HG02970 (cell line): ENCODE measurements at regions not wholly inside any gene's neighbourhood (a gene's known extent, or its start where the extent isn't known, plus 50 kb on each side); places are given as distances from the start of the nearest gene placed in this dataset.
"Not testable (repeated sequence)": the region's sequence is repeated elsewhere in the genome, so short reads cannot be mapped to it uniquely, and the experiment has no call there.

ENCODE experiments used
- ATAC-seq: cut with Tn5 transposase; IDR thresholded peaks from one replicate; pipeline ENCODE4 v1.9.1; 2021; ENCODE audit warnings: mild to moderate bottlenecking, moderate library complexity, moderate number of reproducible peaks; ENCODE audit not compliant: unreplicated experiment, low FRiP score

DNA sequence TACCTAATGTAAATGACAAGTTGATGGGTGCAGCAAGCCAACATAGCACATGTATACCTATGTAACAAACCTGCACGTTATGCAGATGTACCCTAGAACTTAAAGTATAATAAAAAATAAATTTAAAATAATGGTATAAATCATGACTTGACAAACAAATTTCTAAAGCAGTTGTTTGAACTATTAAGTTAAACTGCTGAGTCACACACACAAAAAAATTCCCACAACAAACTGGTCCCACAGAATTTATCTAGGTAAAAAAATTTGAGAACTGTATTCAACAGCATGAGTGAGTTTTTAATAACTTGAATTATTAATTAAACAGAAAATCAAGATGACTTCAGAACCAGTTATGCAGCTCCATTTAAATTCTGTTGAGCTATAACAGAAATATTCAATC lies 186.0 kb upstream of the SOX6 start:
- no peak for ATAC-seq

GRCh38 chr11:16536513-16536912 lies 180.2 kb upstream of the SOX6 start:
- no peak for ATAC-seq

DNA sequence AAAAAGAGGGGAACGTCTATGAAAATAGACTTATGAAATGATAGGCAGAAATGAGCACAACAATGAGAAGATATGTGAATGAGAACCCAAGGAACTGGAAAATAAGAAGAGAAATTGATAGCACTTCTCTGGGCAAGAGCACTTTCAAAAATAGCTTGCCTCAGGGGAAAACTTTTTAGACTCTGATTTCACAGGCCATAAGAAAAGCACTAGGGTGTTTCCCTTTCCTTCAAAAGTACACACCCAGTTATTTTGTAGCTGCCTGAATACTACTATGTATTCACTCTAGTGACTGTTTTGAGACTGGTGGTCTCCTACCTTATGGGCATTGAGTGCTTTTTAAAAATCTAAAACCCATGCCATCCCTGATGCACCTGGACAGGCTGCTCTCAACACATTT lies 172.3 kb upstream of the SOX6 start:
- ATAC-seq: no peak

DNA sequence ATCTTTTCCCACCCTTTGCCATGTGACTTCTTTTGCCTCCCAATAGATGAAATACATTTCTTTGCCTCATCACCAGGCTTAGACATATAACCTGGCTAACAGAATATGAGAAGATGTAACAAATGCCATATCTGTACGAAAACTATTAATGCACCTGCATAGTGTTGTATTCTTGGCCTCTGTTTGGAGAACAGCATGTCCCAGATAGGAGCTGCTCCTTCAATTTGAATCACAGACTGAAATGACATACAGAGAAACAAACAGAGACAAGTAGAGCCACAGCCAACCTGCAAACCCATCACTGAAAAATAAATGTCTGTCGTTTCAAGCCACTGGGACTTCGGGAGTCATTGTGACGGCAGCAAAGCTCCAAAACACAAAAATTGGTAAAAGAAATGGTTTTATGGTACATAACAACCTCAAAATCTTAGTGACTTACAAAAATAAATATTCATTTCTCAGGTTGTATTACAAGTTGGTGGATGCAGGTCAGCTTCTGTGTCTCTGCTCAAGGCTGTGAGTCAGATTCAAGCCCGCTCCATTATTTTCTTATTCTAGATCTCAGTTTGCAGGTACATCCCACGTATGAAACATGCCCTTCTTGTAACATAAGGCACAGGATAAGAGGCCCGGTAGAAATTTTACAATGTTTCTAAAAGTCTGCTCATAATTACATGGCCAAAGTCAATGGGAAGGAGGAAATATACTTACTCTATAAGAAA lies 171.3 kb upstream of the SOX6 start:
- ATAC-seq: no peak

- ATAC-seq: no peak
These were observed 170.6 kb upstream of the SOX6 start for GRCh38 chr11:16526947-16527346.

- ATAC-seq: not testable (repeated sequence)
These were observed 164.4 kb upstream of the SOX6 start for GRCh38 chr11:16520713-16521112.

DNA sequence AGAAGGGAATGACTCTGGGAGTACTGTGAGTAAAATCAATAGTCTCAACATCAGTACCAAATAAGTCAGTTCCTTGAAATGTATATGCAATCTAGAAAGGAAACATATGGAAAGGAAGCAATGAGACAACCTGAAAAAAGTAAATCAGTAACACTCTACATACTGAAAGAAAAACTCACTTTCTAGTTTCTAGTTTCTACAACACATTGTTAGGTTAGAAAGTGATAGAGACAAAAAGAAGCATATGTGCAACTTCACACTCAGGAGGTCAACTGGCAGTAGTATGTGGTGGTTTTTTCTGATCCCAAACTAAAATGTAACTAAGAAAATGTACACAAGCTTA lies 156.5 kb upstream of the SOX6 start:
- ATAC-seq: peak; percentile 96

DNA sequence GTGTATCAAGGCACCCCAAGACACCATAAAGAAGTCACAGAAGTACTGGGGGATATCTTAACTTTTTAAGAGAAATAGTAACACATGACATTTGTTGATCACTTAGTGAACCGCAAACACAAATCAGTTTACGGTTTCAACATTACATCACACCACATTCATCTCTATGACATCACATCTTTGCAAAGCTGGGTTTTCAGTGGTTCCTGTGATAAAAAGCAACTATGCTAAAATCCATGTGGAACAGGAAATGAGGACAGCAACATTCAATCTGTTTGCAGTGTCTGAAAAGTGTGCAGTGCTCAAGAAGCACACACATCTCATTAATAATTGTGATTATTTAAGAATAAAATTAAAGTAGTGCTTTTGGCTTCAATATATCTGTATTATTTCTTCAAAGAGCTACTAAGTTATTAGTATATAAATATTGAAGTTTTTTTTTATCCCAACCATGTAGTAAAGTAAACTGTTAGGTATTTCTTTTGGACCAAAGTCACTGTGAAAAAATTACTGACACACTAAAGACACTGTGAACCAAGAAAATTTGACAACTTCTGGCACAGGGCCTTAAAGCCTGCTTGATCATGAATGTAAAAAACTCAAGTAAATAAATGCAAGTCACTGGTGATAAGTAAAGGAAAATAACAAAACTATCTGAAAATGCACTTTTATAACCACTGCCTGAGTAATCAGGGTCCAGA lies 156.0 kb upstream of the SOX6 start:
- no peak for ATAC-seq

- no peak for ATAC-seq
These were observed 155.1 kb upstream of the SOX6 start for GRCh38 chr11:16511116-16512114.

GRCh38 chr11:16505481-16505880 lies 149.1 kb upstream of the SOX6 start:
- no peak for ATAC-seq

DNA sequence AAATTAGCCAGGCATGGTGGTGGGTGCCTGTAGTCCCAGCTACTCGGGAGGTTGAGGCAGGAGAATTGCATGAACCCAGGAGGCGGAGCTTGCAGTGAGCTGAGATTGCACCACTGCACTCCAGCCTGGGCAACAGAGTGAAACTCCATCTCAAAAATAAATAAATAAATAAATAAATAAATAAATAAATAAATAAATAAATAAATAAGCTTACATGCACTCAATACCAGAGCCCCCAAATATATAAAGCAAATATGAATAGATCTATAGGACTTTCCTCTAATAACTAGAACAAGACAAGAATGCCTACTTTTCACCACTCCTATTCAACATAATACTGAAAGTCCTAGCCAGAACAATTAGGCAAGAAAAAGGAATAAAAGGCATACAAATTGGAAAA lies 147.5 kb upstream of the SOX6 start:
- not testable (repeated sequence) for ATAC-seq

DNA sequence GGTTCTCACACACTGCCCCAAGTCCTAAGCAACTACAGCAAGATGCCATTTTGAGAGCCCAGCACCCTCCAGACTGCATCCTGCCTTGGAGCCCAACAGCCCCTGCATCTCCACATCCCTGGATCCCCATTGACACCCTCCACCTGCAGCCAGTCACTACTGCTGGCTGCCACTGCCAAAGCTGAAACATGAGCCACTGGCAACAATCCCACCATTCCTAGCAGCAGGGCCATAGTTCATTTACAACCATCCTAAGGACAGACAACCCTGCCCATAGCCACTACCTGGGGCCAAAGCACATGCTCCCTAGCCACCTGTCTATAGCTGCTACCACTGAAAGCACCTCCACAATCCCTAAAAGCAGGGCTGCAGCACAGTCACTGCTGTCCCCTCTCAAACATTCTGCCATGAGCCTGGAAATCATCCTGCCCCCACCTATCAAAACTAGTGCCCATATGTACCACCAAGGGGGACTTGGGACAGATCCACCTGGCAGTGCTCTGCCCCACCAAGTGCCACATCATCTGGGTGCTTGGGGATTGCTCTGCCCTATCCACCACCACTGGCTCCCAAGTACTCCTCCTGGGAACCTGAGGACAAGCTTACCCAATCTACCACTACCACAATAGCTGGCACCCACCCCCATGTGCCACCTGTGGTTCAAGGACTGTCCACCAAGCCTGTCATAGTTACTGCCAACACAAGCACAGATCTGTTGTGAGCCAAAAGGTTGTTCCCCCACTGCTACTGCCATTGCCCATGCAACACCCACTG lies 138.8 kb upstream of the SOX6 start:
- no peak for ATAC-seq

DNA sequence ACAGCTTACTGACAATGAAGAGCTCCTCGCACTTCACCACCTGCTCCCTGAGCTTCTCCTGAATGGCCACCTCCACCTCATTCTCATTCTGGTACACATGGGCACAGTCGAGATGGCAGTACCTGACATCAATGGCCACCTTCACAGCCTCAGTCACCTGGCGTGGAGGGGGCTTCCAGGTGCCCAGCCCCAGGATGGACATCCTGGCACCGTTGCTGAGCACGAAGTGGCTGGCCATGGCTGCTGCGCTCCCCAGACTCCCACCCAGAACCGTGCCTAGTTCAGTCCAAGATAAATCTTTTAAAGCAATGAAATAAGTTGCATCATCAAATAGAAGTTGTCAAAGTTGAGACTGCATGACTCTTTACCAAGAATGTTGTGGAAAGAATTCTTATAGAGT lies 128.1 kb upstream of the SOX6 start:
- ATAC-seq: no peak

DNA sequence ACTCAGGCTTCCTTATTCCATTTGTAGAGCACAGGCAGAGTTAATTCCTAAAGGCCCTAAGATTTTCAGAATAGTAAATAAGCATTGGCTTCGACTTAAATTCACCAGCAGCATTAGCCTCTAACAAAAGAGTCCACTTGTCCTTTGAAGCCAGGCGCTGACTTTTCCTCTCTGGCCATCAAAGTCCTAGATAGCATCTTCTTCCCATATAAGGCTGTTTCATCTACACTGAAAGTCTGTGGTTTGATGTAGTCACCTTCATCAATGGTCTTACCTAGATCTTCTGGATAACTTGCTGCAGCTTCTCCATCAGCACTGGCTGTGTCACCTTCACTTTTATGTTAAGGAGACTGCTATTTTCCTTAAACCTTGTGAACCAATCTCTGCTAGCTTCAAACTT lies 118.3 kb upstream of the SOX6 start:
- no peak for ATAC-seq

DNA sequence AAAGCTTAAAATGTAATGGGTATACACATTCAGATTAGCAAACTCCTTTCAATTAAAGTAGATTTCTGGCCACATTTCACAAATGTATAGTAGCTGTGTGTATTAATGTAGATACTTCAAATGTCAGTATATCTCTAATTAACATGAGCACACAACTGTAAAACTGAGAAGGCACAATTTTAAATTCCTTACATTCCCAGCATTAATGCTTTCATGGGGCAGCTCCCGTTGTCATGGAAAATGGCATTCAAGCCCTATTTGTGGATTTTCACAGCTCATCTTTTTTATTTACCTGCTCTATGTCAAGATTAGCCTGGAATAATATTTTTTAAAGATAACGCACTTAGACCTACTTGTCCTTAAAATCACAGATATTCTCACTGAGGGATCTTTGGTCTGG lies 113.6 kb upstream of the SOX6 start:
- no peak for ATAC-seq

- no peak for ATAC-seq
These were observed 112.5 kb upstream of the SOX6 start for GRCh38 chr11:16468735-16469453.

DNA sequence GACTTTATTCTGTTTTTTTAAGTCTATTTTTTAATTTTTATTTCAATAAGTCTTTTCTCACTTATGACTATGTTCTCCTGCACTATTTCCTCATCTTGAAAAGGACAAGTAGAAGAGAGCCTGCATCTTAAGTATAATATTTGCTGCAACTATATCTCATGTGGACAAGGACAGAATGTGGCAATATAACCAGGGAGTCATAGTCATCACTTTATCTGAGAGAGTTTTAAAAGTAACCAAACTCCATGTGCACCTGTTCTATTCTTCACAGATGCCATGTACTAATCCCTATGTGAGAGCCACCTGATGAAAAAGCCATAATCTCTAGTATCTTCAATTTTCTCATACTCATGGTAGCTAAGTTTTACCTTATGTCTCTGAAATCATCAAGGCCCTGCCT lies 104.2 kb upstream of the SOX6 start:
- ATAC-seq: no peak

- no peak for ATAC-seq
These were observed 100.0 kb upstream of the SOX6 start for GRCh38 chr11:16456366-16456765.

DNA sequence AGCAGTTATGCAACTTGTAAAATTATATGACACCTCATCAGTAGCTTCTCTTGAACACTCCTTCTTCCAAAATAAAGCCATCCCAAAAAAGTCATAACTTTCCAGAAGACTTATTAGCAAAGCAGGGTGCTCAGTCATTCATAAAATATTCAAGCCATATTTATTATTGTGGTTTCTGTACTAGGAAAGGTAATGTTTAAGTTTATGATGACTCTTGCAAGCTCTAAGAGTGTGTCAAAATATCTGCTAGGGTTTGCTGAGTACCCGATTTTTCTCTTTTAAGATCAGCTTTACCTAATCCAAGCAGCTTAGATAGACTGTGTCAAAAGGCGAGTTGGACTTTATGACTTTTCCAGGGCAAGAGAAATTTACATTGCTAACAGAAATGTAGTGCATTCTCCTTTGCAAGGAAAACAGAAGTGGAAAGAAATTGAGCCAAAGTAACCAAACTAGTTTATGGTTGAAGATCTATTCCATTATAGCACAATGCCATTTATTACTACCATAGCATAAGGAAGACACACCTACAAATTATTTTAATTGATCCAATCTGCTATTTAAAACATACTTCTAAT lies 98.0 kb upstream of the SOX6 start:
- ATAC-seq: no peak
